Hepatocyte (in vitro differentiated cells): ENCODE measurements at regions not wholly inside any gene's neighbourhood (a gene's known extent, or its start where the extent isn't known, plus 50 kb on each side); places are given as distances from the start of the nearest gene placed in this dataset.

Experiments
- DNase-seq: peaks from one replicate; pipeline ENCODE4 v3.0.0-alpha.2; 2016; ENCODE audit warnings: low spot score
- H2AFZ ChIP-seq: fragments of 200-600 bp; sonication (generic); 2 replicates; pipeline ENCODE4 v1.6.0; 2016; ENCODE audit warnings: antibody characterized with exemption, mild to moderate bottlenecking
- H3K27ac ChIP-seq: fragments of 200-600 bp; sonication (generic); 2 replicates; pipeline ENCODE4 v1.5.1; 2016; ENCODE audit warnings: mild to moderate bottlenecking
- H3K27me3 ChIP-seq: fragments of 200-600 bp; sonication (generic); 2 replicates; pipeline ENCODE4 v1.6.1; 2016
- H3K36me3 ChIP-seq: fragments of 200-600 bp; sonication (generic); replicated peaks from 2 replicates; pipeline ENCODE4 v1.5.1; 2016; ENCODE audit warnings: low read depth; ENCODE audit not compliant: insufficient read depth
- H3K4me1 ChIP-seq: fragments of 200-600 bp; sonication (generic); 2 replicates; pipeline ENCODE4 v1.5.1; 2016; ENCODE audit warnings: mild to moderate bottlenecking, moderate library complexity; ENCODE audit not compliant: insufficient read depth
- H3K4me2 ChIP-seq: fragments of 200-600 bp; sonication (generic); 2 replicates; pipeline ENCODE4 v1.6.0; 2016
- H3K4me3 ChIP-seq: fragments of 200-600 bp; sonication (generic); 2 replicates; pipeline ENCODE4 v1.5.1; 2016; ENCODE audit warnings: mild to moderate bottlenecking
- H3K79me2 ChIP-seq: fragments of 200-600 bp; sonication (generic); 2 replicates; pipeline ENCODE4 v1.6.0; 2017; ENCODE audit warnings: mild to moderate bottlenecking
- H3K9me2 ChIP-seq: fragments of 200-600 bp; sonication (generic); replicated peaks from 2 replicates; pipeline ENCODE4 v1.6.0; 2017; ENCODE audit warnings: mild to moderate bottlenecking; ENCODE audit not compliant: insufficient read depth
- H3K9me3 ChIP-seq: fragments of 200-600 bp; sonication (generic); 2 replicates; pipeline ENCODE4 v1.5.1; 2016; ENCODE audit warnings: low read depth, mild to moderate bottlenecking
- H4K20me1 ChIP-seq: fragments of 200-600 bp; sonication (generic); 2 replicates; pipeline ENCODE4 v1.6.0; 2016; ENCODE audit warnings: mild to moderate bottlenecking; ENCODE audit not compliant: insufficient read depth, poor library complexity, severe bottlenecking
- CTCF ChIP-seq: fragments of 200-600 bp; sonication (generic); IDR thresholded peaks from 2 replicates; pipeline ENCODE4 v1.5.1; 2016; ENCODE audit warnings: antibody characterized with exemption, mild to moderate bottlenecking; ENCODE audit not compliant: poor library complexity
- EZH2 ChIP-seq: fragments of 200-600 bp; sonication (generic); IDR thresholded peaks from 2 replicates; pipeline ENCODE4 v1.6.1; 2016; ENCODE audit warnings: antibody characterized with exemption, mild to moderate bottlenecking, borderline replicate concordance
- EZH2phosphoT487 ChIP-seq: fragments of 200-600 bp; sonication (generic); IDR thresholded peaks from one replicate; pipeline ENCODE4 v1.6.1; 2018; ENCODE audit warnings: antibody characterized with exemption, mild to moderate bottlenecking, low read depth, moderate library complexity; ENCODE audit not compliant: unreplicated experiment, severe bottlenecking
- WGBS: methylation state at CpG from one replicate; pipeline ENCODE4 v1.1.6; 2016; ENCODE audit warnings: low lambda C conversion rate; ENCODE audit errors: missing lambda C conversion rate; 5-methylcytosine and 5-hydroxymethylcytosine counted together

- Histone ChIP-seq H3K27me3 (no peaks in the 10 kb centered on the region), H3K27ac (no peak overlapping the region), H3K4me2 (no peak overlapping the region), H2AFZ (no peak overlapping the region), H3K9me3 (no peaks in the 10 kb centered on the region), H3K9me2 (no peaks in the 10 kb centered on the region), H3K4me3 (no peak overlapping the region), H3K79me2 (no peaks in the 10 kb centered on the region), H3K36me3 (no peaks in the 10 kb centered on the region), H3K4me1 (no peaks in the 10 kb centered on the region), H4K20me1 (no peaks in the 10 kb centered on the region)
- no peak for DNase-seq
- TF ChIP-seq CTCF (no peak), EZH2 (no peak), EZH2phosphoT487 (no peak)
Observed at GRCh38 chr10:28246023-28246422, 56.8 kb downstream of the MPP7 start.

- H3K9me3 ChIP-seq = no peaks in the 10 kb centered on the region
- TF ChIP-seq EZH2phosphoT487 = no peak
- TF ChIP-seq EZH2 = no peak
- TF ChIP-seq CTCF = no peak
- H3K27me3 ChIP-seq = no peaks in the 10 kb centered on the region
- H4K20me1 ChIP-seq = no peaks in the 10 kb centered on the region
- 69% methylated on average over 1 of the region's 1 CpG for WGBS
- no peak overlapping the region for H3K27ac ChIP-seq
- no peaks in the 10 kb centered on the region for H3K36me3 ChIP-seq
- no peaks in the 10 kb centered on the region for H3K79me2 ChIP-seq
- H3K4me3 ChIP-seq = no peak overlapping the region
- H3K9me2 ChIP-seq = no peaks in the 10 kb centered on the region
- no peak for DNase-seq
- no peaks in the 10 kb centered on the region for H3K4me1 ChIP-seq
- H3K4me2 ChIP-seq = no peak overlapping the region
- H2AFZ ChIP-seq = no peak overlapping the region
Observed at GRCh38 chr10:28243923-28244322, 58.9 kb downstream of the MPP7 start.

GRCh38 chr10:28242555-28243204 is 60.2 kb downstream of the MPP7 start:
- Histone ChIP-seq H4K20me1 (no peaks in the 10 kb centered on the region), H3K27ac (no peak overlapping the region), H3K4me3 (no peak overlapping the region), H3K27me3 (no peaks in the 10 kb centered on the region), H3K9me2 (no peaks in the 10 kb centered on the region), H3K79me2 (no peaks in the 10 kb centered on the region), H3K9me3 (no peaks in the 10 kb centered on the region), H3K4me1 (no peaks in the 10 kb centered on the region), H3K4me2 (no peak overlapping the region), H3K36me3 (no peaks in the 10 kb centered on the region), H2AFZ (no peak overlapping the region)
- WGBS = 100% methylated on average over 1 of the region's 1 CpG
- no peak for TF ChIP-seq EZH2
- no peak for TF ChIP-seq EZH2phosphoT487
- no peak for TF ChIP-seq CTCF
- DNase-seq = no peak
